Activated naive CD4-positive, alpha-beta T cell treated with Interleukin-2 at 50 U/mL for 16 hours (primary cell): ENCODE measurements at regions not wholly inside any gene's neighbourhood (a gene's known extent, or its start where the extent isn't known, plus 50 kb on each side); places are given as distances from the start of the nearest gene placed in this dataset.
"Not testable (repeated sequence)": the region's sequence is repeated elsewhere in the genome, so short reads cannot be mapped to it uniquely, and the experiment has no call there.

Source experiments
- DNase-seq: peaks from one replicate; pipeline ENCODE4 v3.0.0-alpha.2; 2020

- DNase-seq = not testable (repeated sequence)
These were observed 376.8 kb upstream of the PODXL start for GRCh38 chr7:131933219-131933618.

- DNase-seq = no peak
These were observed 375.8 kb upstream of the PODXL start for GRCh38 chr7:131932271-131932670.

- DNase-seq = no peak
These were observed 374.9 kb upstream of the PODXL start for GRCh38 chr7:131931370-131931769.

- no peak for DNase-seq
These were observed 373.2 kb upstream of the PODXL start for GRCh38 chr7:131929632-131930031.

- DNase-seq = no peak
These were observed 371.5 kb upstream of the PODXL start for GRCh38 chr7:131927770-131928423.

GRCh38 chr7:131925636-131926035, 369.2 kb upstream of the PODXL start:
- no peak for DNase-seq

- no peak for DNase-seq
These were observed 368.4 kb upstream of the PODXL start for GRCh38 chr7:131924857-131925256.

- not testable (repeated sequence) for DNase-seq
These were observed 366.5 kb upstream of the PODXL start for GRCh38 chr7:131922948-131923347.

- DNase-seq = no peak
These were observed 364.6 kb upstream of the PODXL start for GRCh38 chr7:131921016-131921415.

- DNase-seq = no peak
These were observed 363.7 kb upstream of the PODXL start for GRCh38 chr7:131919920-131920709.

GRCh38 chr7:131911112-131911511, 354.7 kb upstream of the PODXL start:
- no peak for DNase-seq

- no peak for DNase-seq
These were observed 352.8 kb upstream of the PODXL start for GRCh38 chr7:131909151-131909768.

- DNase-seq = no peak
These were observed 352.3 kb upstream of the PODXL start for GRCh38 chr7:131908714-131909113.

- no peak for DNase-seq
These were observed 349.1 kb upstream of the PODXL start for GRCh38 chr7:131905471-131905973.

GRCh38 chr7:131904760-131905327, 348.4 kb upstream of the PODXL start:
- no peak for DNase-seq

- no peak for DNase-seq
These were observed 346.9 kb upstream of the PODXL start for GRCh38 chr7:131903315-131903714.

- no peak for DNase-seq
These were observed 344.4 kb upstream of the PODXL start for GRCh38 chr7:131900785-131901287.

- DNase-seq = no peak
These were observed 343.0 kb upstream of the PODXL start for GRCh38 chr7:131899271-131900030.

- no peak for DNase-seq
These were observed 342.0 kb upstream of the PODXL start for GRCh38 chr7:131898418-131898817.

GRCh38 chr7:131897790-131898165, 341.4 kb upstream of the PODXL start:
- DNase-seq = no peak

GRCh38 chr7:131897016-131897789, 340.8 kb upstream of the PODXL start:
- no peak for DNase-seq
